HUES48 (cell line): ENCODE measurements at regions not wholly inside any gene's neighbourhood (a gene's known extent, or its start where the extent isn't known, plus 50 kb on each side); places are given as distances from the start of the nearest gene placed in this dataset.

ENCODE experiments used
- H3K27ac ChIP-seq: one replicate; pipeline ENCODE4 v1.7.0; 2013; ENCODE audit warnings: low read depth, low read length, inconsistent platforms
- H3K27me3 ChIP-seq: 2 replicates; pipeline ENCODE4 v1.6.1; 2013; ENCODE audit warnings: mild to moderate bottlenecking, low read length; ENCODE audit not compliant: control insufficient read depth, insufficient read depth
- H3K36me3 ChIP-seq: 2 replicates; pipeline ENCODE4 v1.6.1; 2013; ENCODE audit warnings: low read length; ENCODE audit not compliant: control insufficient read depth, insufficient read depth
- H3K4me1 ChIP-seq: 2 replicates; pipeline ENCODE4 v1.6.1; 2013; ENCODE audit warnings: mild to moderate bottlenecking, low read length; ENCODE audit not compliant: control insufficient read depth, insufficient read depth
- H3K4me3 ChIP-seq: 2 replicates; pipeline ENCODE4 v1.5.1; 2013; ENCODE audit warnings: mild to moderate bottlenecking, low read depth, low read length
- H3K9ac ChIP-seq: 2 replicates; pipeline ENCODE4 v1.6.1; 2013; ENCODE audit warnings: mild to moderate bottlenecking, low read depth, low read length, moderate library complexity
- H3K9me3 ChIP-seq: 2 replicates; pipeline ENCODE4 v1.6.1; 2013; ENCODE audit warnings: low read length; ENCODE audit not compliant: control insufficient read depth, insufficient read depth

DNA sequence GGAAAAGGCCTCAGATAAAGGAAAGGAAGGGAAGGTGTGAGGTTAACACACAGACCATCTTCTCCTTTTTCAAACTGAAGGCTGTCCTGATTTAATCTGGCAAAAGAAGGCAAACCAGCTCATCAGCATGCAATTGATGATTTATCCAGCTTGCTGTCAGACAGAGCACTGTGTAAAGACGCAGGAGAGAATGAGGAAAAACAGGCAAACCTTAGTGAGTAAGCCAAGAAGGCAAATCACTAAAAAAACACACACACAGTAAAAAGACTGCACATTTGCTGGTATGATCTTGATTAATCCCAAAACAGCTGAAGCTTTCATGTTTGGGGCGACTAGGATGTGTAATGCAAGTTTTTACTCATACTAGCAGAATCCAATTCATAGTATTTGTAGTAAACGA lies 65.8 kb upstream of the SKAP2 start:
- no peaks in the 10 kb centered on the region for H3K9me3 ChIP-seq

DNA sequence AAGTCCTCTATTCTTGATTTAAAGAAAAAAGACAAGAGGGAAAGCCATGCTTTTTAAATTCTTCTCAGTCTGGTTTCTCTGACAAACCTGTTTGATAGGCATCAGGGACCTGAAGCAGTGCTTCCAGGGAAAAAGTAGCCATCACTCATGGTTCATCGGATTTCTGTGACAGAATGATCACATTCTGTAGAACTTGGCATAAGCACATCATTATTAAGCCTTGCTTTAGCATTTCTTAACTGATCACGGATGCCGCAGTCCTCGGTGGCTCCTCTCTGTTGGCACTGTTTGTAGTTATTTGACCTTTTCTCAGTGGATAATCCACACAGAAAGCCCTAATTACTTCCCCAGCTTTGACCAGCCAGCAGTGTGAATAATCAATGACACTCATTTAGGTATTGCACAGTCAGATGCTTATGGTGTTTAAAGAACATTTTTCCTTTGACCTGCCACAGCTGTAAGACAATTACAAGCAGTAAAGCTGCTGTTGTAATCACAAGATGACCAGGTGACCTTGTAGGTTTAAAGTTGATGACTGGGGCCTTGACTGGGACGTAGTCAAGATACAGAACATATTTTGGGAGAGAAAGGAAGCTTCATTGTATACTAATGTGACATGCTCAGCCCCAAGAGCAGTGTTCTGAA lies 64.4 kb upstream of the SKAP2 start:
- H3K4me3 ChIP-seq: no peak overlapping the region
- no peak overlapping the region for H3K27ac ChIP-seq
- no peaks in the 10 kb centered on the region for H3K4me1 ChIP-seq
- no peaks in the 10 kb centered on the region for H3K27me3 ChIP-seq
- H3K9ac ChIP-seq: no peak overlapping the region
- no peaks in the 10 kb centered on the region for H3K36me3 ChIP-seq
- no peaks in the 10 kb centered on the region for H3K9me3 ChIP-seq

More for the DNA sequence above, 65.8 kb upstream of the SKAP2 start:
- Histone ChIP-seq H3K27me3 (no peaks in the 10 kb centered on the region), H3K27ac (no peak overlapping the region), H3K9ac (no peak overlapping the region), H3K4me3 (no peak overlapping the region), H3K36me3 (no peaks in the 10 kb centered on the region), H3K4me1 (no peaks in the 10 kb centered on the region)

DNA sequence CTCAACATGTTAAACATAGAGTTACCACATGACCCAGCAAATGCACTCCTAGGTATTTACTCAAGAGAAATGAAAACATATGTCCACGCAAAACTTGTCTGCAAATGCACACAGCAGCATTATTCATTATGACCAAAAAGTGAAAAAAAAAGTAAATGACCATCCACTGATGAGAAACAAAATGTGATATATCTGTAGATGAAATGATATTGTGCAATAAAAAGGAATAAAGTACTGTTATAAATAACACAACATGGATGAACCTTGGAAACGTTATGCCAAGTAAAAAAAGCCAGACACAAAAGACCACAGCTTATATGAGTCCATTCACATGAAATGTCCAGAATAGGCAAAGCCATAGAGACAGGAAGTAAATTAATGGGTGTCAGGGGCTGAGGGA lies 61.4 kb upstream of the SKAP2 start:
- no peaks in the 10 kb centered on the region for H3K36me3 ChIP-seq
- no peaks in the 10 kb centered on the region for H3K9me3 ChIP-seq
- H3K27ac ChIP-seq: no peak overlapping the region
- H3K9ac ChIP-seq: no peak overlapping the region
- no peaks in the 10 kb centered on the region for H3K4me1 ChIP-seq
- H3K4me3 ChIP-seq: no peak overlapping the region
- H3K27me3 ChIP-seq: no peaks in the 10 kb centered on the region

DNA sequence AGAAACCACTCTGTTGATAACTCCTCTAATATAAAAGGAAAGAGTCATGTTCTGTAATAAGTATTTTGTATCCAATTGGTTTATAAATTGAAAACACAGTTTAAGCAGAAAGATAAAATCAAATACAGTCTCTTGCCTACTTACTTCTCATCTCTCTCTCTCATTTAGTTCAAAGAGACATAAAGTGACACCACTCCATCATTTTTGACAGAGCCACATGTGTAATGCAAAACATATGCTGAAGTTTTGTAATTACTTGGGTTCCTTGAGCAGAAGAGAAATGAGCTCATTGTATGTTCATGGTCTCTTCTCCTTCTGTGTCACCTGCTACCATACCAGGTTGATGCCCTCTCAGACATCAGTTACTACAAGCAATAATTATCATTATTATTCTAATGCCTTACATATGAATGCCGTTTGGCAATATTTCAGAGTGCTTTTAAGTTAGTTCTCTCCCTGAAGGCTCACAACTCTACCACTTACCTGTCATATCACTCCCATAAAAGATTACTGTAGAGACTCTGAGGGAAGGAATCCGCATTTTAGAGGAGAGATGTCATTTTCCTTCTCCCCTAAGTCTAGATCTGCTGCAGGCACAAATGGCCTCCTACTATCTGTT lies 59.9 kb upstream of the SKAP2 start:
- H3K9ac ChIP-seq: no peak overlapping the region
- H3K36me3 ChIP-seq: no peaks in the 10 kb centered on the region
- no peaks in the 10 kb centered on the region for H3K27me3 ChIP-seq
- H3K4me1 ChIP-seq: peaks cover 13% of the 10 kb centered on the region
- no peak overlapping the region for H3K4me3 ChIP-seq
- H3K9me3 ChIP-seq: no peaks in the 10 kb centered on the region
- H3K27ac ChIP-seq: no peak overlapping the region

DNA sequence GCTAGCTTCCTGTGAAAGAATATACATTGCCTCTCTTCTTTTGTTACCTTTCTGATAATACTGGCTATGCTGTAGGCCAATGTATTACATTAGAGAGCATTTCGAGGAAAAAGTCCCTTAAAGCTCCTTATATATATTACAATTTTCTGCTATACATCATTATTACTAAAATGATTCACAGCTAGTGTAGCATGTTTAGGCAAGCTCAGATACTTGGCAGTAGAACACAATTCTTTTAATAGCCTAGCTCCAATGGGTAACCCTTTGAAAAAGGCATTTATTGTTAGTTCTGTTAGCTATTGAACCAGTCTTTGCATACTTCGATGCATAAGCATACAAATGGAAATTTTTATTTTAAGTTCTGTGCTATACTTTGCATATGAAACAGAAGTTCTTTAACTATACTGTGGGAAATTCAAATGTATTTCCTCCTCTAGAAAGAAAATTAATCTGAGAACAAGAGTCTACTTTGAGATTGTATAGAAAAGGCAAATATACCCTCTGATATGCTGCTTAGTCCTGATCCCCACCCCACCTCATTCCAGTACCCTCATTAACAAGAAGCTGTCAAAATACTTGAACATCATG lies 55.6 kb upstream of the SKAP2 start:
- H3K4me1 ChIP-seq: peaks cover 13% of the 10 kb centered on the region
- no peak overlapping the region for H3K9ac ChIP-seq
- no peak overlapping the region for H3K4me3 ChIP-seq
- H3K27me3 ChIP-seq: no peaks in the 10 kb centered on the region
- H3K36me3 ChIP-seq: no peaks in the 10 kb centered on the region
- no peaks in the 10 kb centered on the region for H3K9me3 ChIP-seq
- no peak overlapping the region for H3K27ac ChIP-seq

DNA sequence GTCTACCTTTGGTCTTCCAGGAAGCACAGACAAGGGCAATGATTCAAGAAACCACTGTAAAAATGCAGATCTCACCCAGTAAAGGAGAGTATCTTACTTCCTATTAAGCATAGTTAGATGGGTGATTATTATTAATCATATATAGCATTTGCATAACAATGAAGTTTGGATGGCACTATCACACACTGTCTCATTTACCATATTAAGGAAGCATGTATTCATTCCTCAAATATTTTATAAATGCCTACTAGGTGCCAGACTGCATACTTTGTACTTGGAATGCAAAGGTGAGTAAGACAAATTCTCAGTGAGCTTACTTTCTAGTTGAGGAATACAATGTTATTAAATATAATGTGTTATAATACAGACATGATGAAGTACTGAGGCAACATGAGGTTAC lies 53.9 kb upstream of the SKAP2 start:
- Histone ChIP-seq H3K9ac (no peak overlapping the region), H3K27ac (no peak overlapping the region), H3K4me1 (peaks cover 13% of the 10 kb centered on the region), H3K27me3 (no peaks in the 10 kb centered on the region), H3K36me3 (no peaks in the 10 kb centered on the region), H3K4me3 (no peak overlapping the region), H3K9me3 (no peaks in the 10 kb centered on the region)

DNA sequence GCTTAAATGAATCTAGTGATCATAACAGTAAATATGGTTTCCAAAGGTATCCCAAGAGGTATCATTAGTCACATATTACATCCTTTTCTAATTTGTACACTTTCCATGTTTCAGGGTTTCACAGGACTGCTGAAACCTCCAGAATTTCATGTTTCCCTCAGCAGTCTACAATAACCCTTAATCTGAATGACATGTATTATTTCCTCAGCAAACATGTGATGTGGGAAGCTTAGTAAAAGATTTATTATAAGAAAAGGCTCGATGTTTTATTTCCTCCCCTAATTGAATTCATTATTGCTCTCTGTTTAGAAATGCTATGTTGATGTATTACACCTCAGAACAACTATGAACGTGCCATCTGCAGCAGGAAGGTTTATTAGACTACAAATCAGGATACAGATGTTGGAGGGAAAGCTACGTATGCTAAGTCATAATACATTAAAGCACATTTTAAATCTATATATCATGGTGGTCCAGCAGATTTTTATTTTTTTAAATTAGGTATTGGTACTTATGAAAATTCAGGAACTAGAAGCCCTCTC lies 52.5 kb upstream of the SKAP2 start:
- peaks cover 13% of the 10 kb centered on the region for H3K4me1 ChIP-seq

DNA sequence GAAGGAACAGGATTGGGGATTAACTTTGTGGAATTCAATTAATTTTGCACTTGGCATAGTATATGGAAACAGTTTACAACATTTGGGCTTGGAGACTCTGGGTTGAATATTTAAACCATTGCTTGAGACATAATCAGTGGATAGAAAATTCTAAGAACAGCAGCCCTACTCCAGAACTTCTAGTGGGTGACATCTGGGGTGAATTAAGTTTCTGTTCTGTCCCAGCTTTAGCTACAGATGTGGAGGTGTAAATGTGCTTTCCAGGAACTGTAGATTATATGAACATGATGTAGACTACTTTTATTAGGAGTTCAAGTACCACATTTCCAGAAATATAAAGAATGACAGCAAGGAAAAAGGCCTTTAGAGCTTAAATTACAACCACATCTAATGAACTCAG lies 51.9 kb upstream of the SKAP2 start:
- H3K36me3 ChIP-seq: no peaks in the 10 kb centered on the region
- H3K9me3 ChIP-seq: no peaks in the 10 kb centered on the region
- no peak overlapping the region for H3K27ac ChIP-seq

More for the DNA sequence above, 52.5 kb upstream of the SKAP2 start:
- H3K4me3 ChIP-seq: no peak overlapping the region
- no peak overlapping the region for H3K9ac ChIP-seq
- no peaks in the 10 kb centered on the region for H3K27me3 ChIP-seq
- no peaks in the 10 kb centered on the region for H3K36me3 ChIP-seq
- no peaks in the 10 kb centered on the region for H3K9me3 ChIP-seq
- H3K27ac ChIP-seq: no peak overlapping the region

More for the DNA sequence above, 51.9 kb upstream of the SKAP2 start:
- Histone ChIP-seq H3K4me1 (peaks cover 13% of the 10 kb centered on the region), H3K9ac (no peak overlapping the region), H3K27me3 (no peaks in the 10 kb centered on the region), H3K4me3 (no peak overlapping the region)
